ENCODE measurements at regions not wholly inside any gene's neighbourhood (a gene's known extent, or its start where the extent isn't known, plus 50 kb on each side); places are given as distances from the start of the nearest gene placed in this dataset.
"Not testable (repeated sequence)": the region's sequence is repeated elsewhere in the genome, so short reads cannot be mapped to it uniquely, and the experiment has no call there.

DNA sequence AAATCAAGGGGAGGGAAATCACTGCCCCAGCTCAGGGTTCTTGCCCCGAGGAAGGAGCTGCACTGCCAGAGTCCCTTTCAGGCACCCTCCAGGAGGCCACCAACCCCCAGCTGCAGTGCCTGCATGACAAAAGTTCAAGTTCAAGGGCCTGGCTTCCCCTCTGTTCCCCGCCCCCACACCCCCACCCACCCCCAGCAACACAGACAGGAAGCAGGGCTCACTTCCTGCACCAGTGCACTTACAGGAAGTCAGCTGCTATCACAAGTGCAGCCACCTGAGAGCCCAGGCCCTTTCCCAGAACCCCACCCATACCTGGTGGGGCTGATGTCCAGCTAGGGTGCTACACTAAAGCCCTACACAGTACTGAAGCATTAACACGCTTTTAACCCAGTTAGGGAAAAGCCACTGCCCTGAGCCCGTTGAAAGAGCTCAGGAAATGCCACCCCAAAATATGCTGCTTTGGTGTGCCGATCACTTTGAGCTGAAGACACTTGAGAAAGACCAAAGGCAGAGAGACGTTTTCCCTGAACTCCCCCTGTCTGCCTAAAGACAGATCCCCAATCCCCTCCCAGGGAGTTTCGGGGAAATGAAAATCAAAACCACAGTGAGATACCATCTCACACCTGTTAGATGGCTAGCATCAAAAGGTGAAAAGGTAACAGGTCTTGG lies 109.9 kb upstream of the CAB39 start:
- H3K36me3 ChIP-seq (ENCODE audit: low read depth), result no peaks in the 10 kb centered on the region
- H3K9me2 ChIP-seq (ENCODE audit: insufficient read depth), result no peaks in the 10 kb centered on the region
- no TSS peak for BruUV-seq (replicated peaks)
- POLR2A ChIA-PET (ENCODE audit: unreplicated experiment), result no interaction called here
- no peak overlapping the region for H3K4me3 ChIP-seq
- 0 out of 2 replicates have a peak, but pooled peaks cover 4% of the 10 kb centered on the region for H3F3A ChIP-seq (ENCODE audit: insufficient read depth, low read depth)
- H3K79me2 ChIP-seq (ENCODE audit: low read depth), result no peaks in the 10 kb centered on the region
- peaks cover 9% of the 10 kb centered on the region for H3K4me1 ChIP-seq (replicated peaks; ENCODE audit: insufficient read depth)
- no peak overlapping the region for H3K27ac ChIP-seq
- CTCF ChIA-PET, result interaction anchor here (0.6 kb wide), 1 partner anchor 45 kb away, joined by 3 read pairs; no protein-coding TSS in a partner anchor
- TF ChIP-seq EZH2 (IDR thresholded peaks at IDR 0.05; ENCODE audit: low read depth), result no peak
- TF ChIP-seq, protein P1, sequence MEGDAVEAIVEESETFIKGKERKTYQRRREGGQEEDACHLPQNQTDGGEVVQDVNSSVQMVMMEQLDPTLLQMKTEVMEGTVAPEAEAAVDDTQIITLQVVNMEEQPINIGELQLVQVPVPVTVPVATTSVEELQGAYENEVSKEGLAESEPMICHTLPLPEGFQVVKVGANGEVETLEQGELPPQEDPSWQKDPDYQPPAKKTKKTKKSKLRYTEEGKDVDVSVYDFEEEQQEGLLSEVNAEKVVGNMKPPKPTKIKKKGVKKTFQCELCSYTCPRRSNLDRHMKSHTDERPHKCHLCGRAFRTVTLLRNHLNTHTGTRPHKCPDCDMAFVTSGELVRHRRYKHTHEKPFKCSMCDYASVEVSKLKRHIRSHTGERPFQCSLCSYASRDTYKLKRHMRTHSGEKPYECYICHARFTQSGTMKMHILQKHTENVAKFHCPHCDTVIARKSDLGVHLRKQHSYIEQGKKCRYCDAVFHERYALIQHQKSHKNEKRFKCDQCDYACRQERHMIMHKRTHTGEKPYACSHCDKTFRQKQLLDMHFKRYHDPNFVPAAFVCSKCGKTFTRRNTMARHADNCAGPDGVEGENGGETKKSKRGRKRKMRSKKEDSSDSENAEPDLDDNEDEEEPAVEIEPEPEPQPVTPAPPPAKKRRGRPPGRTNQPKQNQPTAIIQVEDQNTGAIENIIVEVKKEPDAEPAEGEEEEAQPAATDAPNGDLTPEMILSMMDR (conservative IDR thresholded peaks at IDR 0.05), result no peak
- H4K20me1 ChIP-seq (ENCODE audit: insufficient read depth), result no peaks in the 10 kb centered on the region
- no peak overlapping the region for H2AFZ ChIP-seq
- no peak overlapping the region for H3K4me2 ChIP-seq
- intact Hi-C loops (cut with micrococcal nuclease; ENCODE audit: unreplicated experiment), result no loop called here
- H3K27me3 ChIP-seq (ENCODE audit: insufficient read depth, low read depth), result peaks cover 7% of the 10 kb centered on the region
- no peak for DNase-seq
- no peaks in the 10 kb centered on the region for H3K9me3 ChIP-seq (ENCODE audit: insufficient read depth, low read depth)

DNA sequence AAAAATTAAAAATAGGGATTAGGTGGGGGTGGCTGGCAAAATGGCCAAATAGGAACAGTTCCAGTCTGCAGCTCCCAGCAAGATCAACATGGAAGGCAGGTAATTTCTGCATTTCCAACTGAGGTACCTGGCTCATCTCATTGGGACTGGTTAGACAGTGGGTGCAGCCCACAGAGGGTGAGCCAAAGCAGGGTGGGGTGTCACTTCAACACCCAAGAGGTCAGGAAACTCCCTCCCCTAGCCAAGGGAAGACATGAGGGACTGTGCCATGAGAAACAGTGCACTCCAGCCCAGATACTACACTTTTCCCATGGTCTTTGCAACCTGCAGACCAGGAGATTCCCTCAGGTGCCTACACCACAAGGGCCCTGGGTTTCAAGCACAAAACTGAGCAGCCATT lies 109.3 kb upstream of the CAB39 start:
- H4K20me1 ChIP-seq (ENCODE audit: insufficient read depth); intact Hi-C loops (cut with micrococcal nuclease; ENCODE audit: unreplicated experiment); H3K36me3 ChIP-seq (ENCODE audit: low read depth); H3K9me3 ChIP-seq (ENCODE audit: insufficient read depth, low read depth); H3K4me2 ChIP-seq; CTCF ChIA-PET; BruUV-seq (replicated peaks); DNase-seq; H3K4me3 ChIP-seq; H3K4me1 ChIP-seq (replicated peaks; ENCODE audit: insufficient read depth); H3K27me3 ChIP-seq (ENCODE audit: insufficient read depth, low read depth); H3K27ac ChIP-seq; POLR2A ChIA-PET (ENCODE audit: unreplicated experiment); H2AFZ ChIP-seq; H3K79me2 ChIP-seq (ENCODE audit: low read depth); H3F3A ChIP-seq (ENCODE audit: insufficient read depth, low read depth); H3K9me2 ChIP-seq (ENCODE audit: insufficient read depth): not testable (repeated sequence)

DNA sequence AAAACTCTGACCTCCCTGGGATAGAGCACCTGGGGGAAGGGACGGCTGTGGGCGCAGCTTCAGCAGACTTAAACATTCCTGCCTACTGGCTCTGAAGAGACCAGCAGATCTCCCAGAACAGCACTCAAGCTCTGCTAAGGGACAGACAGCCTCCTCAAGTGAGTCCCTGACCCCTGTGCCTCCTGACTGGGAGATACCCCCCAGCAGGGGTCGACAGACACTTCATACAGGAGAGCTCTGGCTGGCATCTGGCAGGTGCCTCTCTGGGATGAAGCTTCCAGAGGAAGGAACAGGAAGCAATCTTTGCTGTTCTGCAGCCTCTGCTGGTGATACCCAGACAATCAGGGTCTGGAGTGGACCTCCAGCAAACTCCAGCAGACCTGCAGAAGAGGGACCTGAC lies 108.5 kb upstream of the CAB39 start:
- CTCF ChIA-PET; H3F3A ChIP-seq (ENCODE audit: insufficient read depth, low read depth); H3K36me3 ChIP-seq (ENCODE audit: low read depth); H3K4me2 ChIP-seq; H3K27ac ChIP-seq; intact Hi-C loops (cut with micrococcal nuclease; ENCODE audit: unreplicated experiment); DNase-seq; H3K9me3 ChIP-seq (ENCODE audit: insufficient read depth, low read depth); H2AFZ ChIP-seq; H3K4me3 ChIP-seq; POLR2A ChIA-PET (ENCODE audit: unreplicated experiment); H4K20me1 ChIP-seq (ENCODE audit: insufficient read depth); H3K4me1 ChIP-seq (replicated peaks; ENCODE audit: insufficient read depth); H3K27me3 ChIP-seq (ENCODE audit: insufficient read depth, low read depth); H3K9me2 ChIP-seq (ENCODE audit: insufficient read depth); H3K79me2 ChIP-seq (ENCODE audit: low read depth); BruUV-seq (replicated peaks): not testable (repeated sequence)

DNA sequence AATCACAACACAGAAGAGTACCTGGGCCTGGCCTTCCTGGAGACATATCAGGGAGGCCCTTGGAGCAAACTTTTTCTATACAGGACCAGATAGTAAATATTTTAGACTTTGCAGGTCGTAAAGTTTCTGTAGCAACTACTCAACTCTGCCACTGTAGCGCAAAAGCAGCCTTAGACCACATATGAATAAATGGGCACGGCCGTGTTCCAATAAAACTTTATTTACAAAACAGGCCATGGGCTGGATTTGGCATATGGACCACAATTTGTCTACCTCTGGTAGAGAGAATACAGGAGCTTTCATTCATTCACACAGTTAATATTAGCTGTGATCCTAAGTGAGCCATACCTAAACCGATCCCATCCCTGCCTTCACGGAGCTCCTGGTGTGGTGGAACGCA lies 98.6 kb upstream of the CAB39 start:
- Histone ChIP-seq H3K27me3 (ENCODE audit: insufficient read depth, low read depth) (no peaks in the 10 kb centered on the region), H3K9me3 (ENCODE audit: insufficient read depth, low read depth) (no peaks in the 10 kb centered on the region; the same call in 1 of the 2 replicates), H3K36me3 (ENCODE audit: low read depth) (no peaks in the 10 kb centered on the region), H4K20me1 (ENCODE audit: insufficient read depth) (no peaks in the 10 kb centered on the region), H3K4me1 (replicated peaks; ENCODE audit: insufficient read depth) (peaks cover 28% of the 10 kb centered on the region), H3K27ac (no peak overlapping the region), H2AFZ (no peak overlapping the region), H3K79me2 (ENCODE audit: low read depth) (no peaks in the 10 kb centered on the region), H3F3A (ENCODE audit: insufficient read depth, low read depth) (peaks cover 29% of the 10 kb centered on the region), H3K4me2 (no peak overlapping the region), H3K9me2 (ENCODE audit: insufficient read depth) (no peaks in the 10 kb centered on the region; the same call in 1 of the 2 replicates), H3K4me3 (no peak overlapping the region)
- no TSS peak for BruUV-seq (replicated peaks)
- DNase-seq, result no peak
- POLR2A ChIA-PET (ENCODE audit: unreplicated experiment), result no interaction called here
- CTCF ChIA-PET, result interaction anchor here (0.5 to 0.7 kb wide), 2 partner anchors 171 to 172 kb away, joined by 3 read pairs; no protein-coding TSS in a partner anchor
- TF ChIP-seq, protein P1 (conservative IDR thresholded peaks at IDR 0.05), result no peak
- no peak for TF ChIP-seq EZH2 (IDR thresholded peaks at IDR 0.05; ENCODE audit: low read depth)
- intact Hi-C loops (cut with micrococcal nuclease; ENCODE audit: unreplicated experiment), result loop anchor here (5.0 to 10.0 kb wide), 3 partner anchors 199 to 689 kb away; partner anchors contain the start of genes FBXO36, SLC16A14, SP100 and TRIP12

Data from PC-9 (cell line).